ENCODE measurements at regions not wholly inside any gene's neighbourhood (a gene's known extent, or its start where the extent isn't known, plus 50 kb on each side); places are given as distances from the start of the nearest gene placed in this dataset.

- DNase-seq (no peak), ATAC-seq (no peak)
- intact Hi-C loops (cut with micrococcal nuclease), result no loop called here
Observed at GRCh38 chr10:126842836-126843235, 62.4 kb upstream of the DOCK1 start.

- intact Hi-C loops (cut with micrococcal nuclease), result no loop called here
- no peak for ATAC-seq
- DNase-seq, result no peak
Observed at GRCh38 chr10:126843299-126843934, 61.8 kb upstream of the DOCK1 start.

GRCh38 chr10:126844406-126844805 lies 60.8 kb upstream of the DOCK1 start:
- intact Hi-C loops (cut with micrococcal nuclease), result no loop called here
- no peak for ATAC-seq
- DNase-seq, result no peak

DNA sequence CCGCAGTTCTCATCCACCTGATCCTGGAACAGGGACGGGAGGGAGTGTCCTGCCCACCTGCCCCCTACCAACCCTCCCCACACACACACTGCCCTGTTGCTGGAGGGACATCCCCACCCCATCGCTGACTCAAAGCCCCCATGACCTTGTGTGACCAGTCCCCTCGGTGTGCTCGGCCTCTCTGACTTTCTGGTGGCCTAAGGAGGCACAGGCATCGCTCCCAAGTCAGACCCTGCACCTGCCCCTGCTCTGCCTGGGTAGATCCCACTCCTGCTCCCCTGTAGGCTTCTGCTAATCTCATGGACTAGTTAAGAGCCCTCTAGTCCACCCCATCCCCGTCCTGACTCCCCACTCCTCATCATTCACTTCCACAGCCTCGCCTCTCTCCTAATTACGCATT lies 58.8 kb upstream of the DOCK1 start:
- intact Hi-C loops (cut with micrococcal nuclease), result no loop called here
- no peak for DNase-seq

GRCh38 chr10:126846959-126847358 lies 58.3 kb upstream of the DOCK1 start:
- intact Hi-C loops (cut with micrococcal nuclease), result no loop called here
- no peak for ATAC-seq

More for the DNA sequence above, 58.8 kb upstream of the DOCK1 start:
- no peak for ATAC-seq

DNA sequence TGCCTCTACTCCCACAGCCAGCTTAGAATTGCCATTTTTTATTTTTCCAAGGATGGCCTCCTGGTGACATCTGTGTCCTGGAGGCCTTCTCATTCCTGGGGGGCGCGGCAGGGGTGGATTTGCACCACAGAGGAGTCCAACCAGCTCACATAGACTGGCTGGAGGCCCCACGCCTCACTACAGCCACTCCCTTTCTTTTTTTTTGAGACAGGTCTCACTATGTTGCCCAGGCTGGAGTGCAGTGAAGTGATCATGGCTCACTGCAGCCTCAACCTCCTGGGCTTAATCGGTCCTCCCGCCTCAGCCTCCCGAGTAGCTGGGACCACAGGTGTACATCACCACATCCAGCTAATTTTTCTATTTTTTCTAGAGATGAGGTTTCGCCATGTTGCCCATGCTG lies 57.6 kb upstream of the DOCK1 start:
- DNase-seq, result no peak
- intact Hi-C loops (cut with micrococcal nuclease), result no loop called here
- no peak for ATAC-seq

More at GRCh38 chr10:126846959-126847358, 58.3 kb upstream of the DOCK1 start:
- no peak for DNase-seq

DNA sequence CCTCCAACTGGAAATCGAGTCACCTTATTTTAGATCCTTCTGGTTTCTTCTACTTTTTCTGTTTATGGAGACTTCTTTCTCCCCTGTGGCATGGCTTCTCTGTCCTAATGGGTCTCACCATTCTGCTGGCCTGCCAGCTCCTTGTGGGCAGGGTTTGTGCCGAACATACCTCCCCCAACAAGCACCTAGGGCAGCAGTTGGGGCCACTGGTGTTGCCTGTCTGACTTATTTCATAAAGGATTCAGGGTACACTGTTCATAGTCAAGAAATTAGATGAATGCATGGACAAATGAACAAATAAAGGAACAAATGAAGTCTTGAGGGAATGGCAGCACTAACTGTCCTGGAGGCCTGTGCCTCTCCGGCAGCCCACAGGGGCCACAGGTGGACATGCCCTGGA lies 55.6 kb upstream of the DOCK1 start:
- ATAC-seq, result no peak
- intact Hi-C loops (cut with micrococcal nuclease), result no loop called here
- DNase-seq, result no peak

DNA sequence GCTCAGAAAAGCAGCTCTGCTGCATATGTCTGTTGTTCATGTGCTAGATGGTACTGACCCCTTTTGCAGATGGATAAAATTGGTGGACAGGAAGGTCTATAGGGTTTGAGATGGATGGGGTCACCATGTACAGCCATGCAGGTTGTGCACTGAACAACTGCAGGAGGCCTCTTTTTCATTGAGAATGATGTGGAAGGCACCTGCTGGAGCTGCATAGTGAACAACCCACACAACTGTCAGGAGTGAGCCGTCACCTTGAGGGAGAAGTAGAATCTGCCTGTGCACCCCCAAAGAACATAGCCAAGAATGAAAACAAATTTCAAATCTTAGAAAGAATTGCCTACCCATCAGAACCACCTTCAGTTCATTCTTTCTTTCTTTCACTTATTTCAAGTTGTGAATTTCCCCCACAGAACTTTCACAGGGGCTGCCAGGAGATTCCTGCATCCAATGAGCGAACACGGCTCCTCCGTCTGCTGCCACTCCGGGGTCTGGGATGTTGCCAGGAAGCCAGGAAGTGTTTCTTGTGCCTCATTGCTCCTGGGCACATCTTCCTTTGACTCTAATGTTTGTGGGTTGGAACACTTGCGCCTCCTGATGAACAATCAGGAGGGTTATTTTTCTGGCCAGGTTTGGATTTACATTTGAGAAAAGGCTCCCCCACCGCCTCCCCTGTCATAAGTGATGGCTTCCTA lies 53.7 kb upstream of the DOCK1 start:
- DNase-seq (no peak), ATAC-seq (no peak)
- intact Hi-C loops (cut with micrococcal nuclease), result no loop called here

DNA sequence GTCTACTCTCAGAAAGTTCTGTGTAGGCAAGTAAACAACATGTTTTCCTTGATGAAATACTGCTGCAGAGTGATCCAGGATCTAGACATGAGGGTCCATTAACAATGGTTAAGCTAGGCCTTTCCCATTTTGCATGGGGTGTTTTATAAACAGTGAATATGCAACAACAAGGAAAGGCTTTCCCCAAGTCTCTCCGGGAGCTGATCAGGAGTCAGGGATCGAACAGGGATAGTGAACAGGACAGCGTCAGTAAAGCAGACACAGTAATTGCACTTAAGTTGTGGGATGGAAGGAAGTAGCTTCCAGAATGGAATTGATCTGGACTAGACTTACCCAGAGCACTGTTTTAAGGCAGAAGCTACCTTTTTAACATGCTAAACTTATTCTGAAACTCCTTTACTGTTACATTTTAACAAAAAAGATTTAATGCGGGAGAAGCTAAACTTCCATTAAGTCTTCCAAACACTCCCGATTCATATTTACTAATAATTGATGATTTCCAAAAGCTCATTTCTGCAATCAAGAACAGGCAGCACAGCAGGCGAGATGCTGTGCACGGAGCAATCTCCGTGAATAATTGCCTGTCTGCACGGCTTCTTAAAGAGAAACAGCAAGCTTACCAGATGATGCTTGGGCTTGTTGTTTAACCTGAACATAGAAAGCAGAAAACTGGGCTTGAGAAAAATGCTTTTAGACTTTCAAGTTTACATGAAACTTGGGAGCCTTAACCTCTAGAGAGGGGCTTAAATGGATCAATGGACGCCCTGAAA lies 50.3 kb upstream of the DOCK1 start:
- ATAC-seq (no peak), DNase-seq (no peak)
- intact Hi-C loops (cut with micrococcal nuclease), result no loop called here
